T-helper 1 cell treated with Interleukin-12 subunit alpha and Interleukin-12 subunit beta and Interleukin-4 antibody, amounts not matched to agents 30 μg/mL and 1 μg/mL, for 36 hours (primary cell): ENCODE measurements at regions not wholly inside any gene's neighbourhood (a gene's known extent, or its start where the extent isn't known, plus 50 kb on each side); places are given as distances from the start of the nearest gene placed in this dataset.
"Not testable (repeated sequence)": the region's sequence is repeated elsewhere in the genome, so short reads cannot be mapped to it uniquely, and the experiment has no call there.

Source experiments
- H3K27ac Mint-ChIP-seq: one replicate; pipeline ENCODE4 v1.8.0; 2021; ENCODE audit warnings: mild to moderate bottlenecking, mixed read lengths
- H3K27me3 Mint-ChIP-seq: one replicate; pipeline ENCODE4 v1.8.0; 2021; ENCODE audit warnings: low read depth, mixed read lengths
- H3K36me3 Mint-ChIP-seq: one replicate; pipeline ENCODE4 v1.8.0; 2021; ENCODE audit warnings: low read depth, mixed read lengths
- H3K4me1 Mint-ChIP-seq: one replicate; pipeline ENCODE4 v1.8.0; 2021; ENCODE audit warnings: low read depth, mixed read lengths
- H3K4me3 Mint-ChIP-seq: one replicate; pipeline ENCODE4 v1.8.0; 2021; ENCODE audit warnings: mild to moderate bottlenecking, moderate library complexity, mixed read lengths
- H3K9me3 Mint-ChIP-seq: one replicate; pipeline ENCODE4 v1.8.0; 2021; ENCODE audit warnings: mixed read lengths

DNA sequence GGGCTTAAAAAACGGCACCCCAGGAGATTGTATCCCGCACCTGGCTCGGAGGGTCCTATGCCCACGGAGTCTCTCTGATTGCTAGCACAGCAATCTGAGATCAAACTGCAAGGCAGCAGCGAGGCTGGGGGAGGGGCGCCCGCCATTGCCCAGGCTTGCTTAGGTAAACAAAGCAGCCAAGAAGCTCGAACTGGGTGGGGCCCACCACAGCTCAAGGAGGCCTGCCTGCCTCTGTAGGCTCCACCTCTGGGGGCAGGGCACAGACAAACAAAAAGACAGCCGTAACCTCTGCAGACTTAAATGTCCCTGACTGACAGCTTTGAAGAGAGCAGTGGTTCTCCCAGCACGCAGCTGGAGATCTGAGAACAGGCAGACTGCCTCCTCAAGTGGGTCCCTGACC, 601.5 kb upstream of the TBX3 start:
- H3K4me3 Mint-ChIP-seq, H3K36me3 Mint-ChIP-seq, H3K27ac Mint-ChIP-seq, H3K27me3 Mint-ChIP-seq, H3K4me1 Mint-ChIP-seq, H3K9me3 Mint-ChIP-seq: not testable (repeated sequence)

DNA sequence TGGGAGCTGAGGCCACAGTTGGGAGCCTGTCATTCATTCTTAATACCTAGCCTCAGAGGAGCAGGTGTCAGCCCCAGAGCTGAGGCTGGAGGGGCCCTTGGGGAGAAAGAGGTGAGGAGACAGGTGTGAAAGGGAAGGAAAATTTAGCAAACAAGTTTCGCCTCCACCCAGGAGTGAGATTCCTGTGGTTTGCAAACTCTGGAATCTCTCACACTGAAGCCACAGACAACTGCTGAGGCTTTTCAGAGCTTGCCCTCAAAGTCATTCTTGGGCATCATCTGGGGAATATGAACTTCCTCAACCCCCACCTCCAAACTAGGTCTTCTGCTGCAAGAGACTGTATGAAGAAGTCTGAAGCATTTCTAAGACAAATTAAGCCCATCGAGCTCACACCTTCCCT, 589.5 kb upstream of the TBX3 start:
- Mint-ChIP-seq H3K27ac (no peak overlapping the region), H3K9me3 (no peaks in the 10 kb centered on the region), H3K36me3 (no peaks in the 10 kb centered on the region), H3K27me3 (no peaks in the 10 kb centered on the region), H3K4me3 (no peak overlapping the region), H3K4me1 (no peaks in the 10 kb centered on the region)

DNA sequence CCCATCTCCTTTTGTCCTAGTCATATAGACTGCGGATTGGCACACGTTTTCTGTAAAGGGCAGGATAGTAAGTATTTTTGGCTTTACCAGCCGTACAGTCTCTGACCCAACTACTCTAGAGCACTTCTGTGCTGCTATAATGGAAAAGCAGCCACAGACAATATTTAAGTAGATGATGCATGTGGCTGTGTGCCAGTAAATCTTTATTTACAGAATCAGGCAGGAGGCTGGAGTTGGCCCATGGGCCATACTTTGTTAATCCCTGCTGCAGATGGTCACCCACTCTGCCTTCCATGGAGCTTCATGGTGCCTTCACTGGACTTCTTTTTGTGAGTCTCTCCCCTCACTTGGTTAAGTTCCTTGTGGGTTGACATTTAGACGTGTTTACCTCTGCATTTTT, 584.5 kb upstream of the TBX3 start:
- Mint-ChIP-seq H3K4me3 (no peak overlapping the region), H3K36me3 (no peaks in the 10 kb centered on the region), H3K4me1 (no peaks in the 10 kb centered on the region), H3K27ac (no peak overlapping the region), H3K9me3 (peaks cover 7% of the 10 kb centered on the region), H3K27me3 (no peaks in the 10 kb centered on the region)

DNA sequence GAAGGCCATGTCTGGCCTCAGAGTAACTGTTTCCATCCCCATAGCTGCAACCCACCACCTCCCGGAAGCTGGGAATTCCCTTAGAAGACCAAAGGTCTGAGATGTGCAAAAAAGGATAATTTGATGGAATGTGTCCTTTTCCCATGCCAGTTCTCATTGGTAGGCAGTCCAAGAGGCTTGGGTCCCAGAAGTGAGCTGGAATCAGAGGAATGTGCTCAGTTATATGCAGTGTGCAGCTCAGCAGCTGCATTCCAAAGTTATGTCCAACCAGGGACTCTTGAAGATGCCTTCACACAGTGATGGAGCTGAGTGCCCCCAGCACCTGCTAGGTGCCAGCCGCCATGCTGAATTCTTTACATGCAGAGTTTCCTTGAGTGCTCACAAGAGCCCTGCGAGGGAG, 583.9 kb upstream of the TBX3 start:
- Mint-ChIP-seq H3K36me3 (no peaks in the 10 kb centered on the region), H3K27ac (no peak overlapping the region), H3K4me3 (no peak overlapping the region), H3K4me1 (no peaks in the 10 kb centered on the region), H3K9me3 (peaks cover 7% of the 10 kb centered on the region), H3K27me3 (no peaks in the 10 kb centered on the region)

DNA sequence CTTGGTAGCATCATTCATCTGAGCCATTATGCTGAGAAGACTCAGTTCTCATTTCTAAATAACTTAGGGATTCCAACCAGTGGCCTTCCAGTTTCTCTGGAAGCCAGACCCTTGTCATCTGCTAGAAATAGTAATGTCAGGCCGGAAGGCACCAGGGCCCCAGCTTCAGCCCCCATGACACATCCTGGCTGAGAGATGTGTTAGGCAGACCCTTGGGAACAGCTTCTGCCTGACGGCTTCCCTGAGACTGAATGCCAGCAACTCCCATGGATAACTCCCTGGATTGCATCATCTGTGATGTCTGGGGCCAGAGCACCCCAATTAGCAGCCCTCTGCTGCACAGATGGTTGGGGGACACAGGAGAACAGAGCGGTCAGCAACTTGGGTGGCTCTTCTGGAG, 583.5 kb upstream of the TBX3 start:
- Mint-ChIP-seq H3K27me3 (no peaks in the 10 kb centered on the region), H3K9me3 (peaks cover 7% of the 10 kb centered on the region), H3K27ac (no peak overlapping the region), H3K4me1 (no peaks in the 10 kb centered on the region), H3K36me3 (no peaks in the 10 kb centered on the region), H3K4me3 (no peak overlapping the region)

DNA sequence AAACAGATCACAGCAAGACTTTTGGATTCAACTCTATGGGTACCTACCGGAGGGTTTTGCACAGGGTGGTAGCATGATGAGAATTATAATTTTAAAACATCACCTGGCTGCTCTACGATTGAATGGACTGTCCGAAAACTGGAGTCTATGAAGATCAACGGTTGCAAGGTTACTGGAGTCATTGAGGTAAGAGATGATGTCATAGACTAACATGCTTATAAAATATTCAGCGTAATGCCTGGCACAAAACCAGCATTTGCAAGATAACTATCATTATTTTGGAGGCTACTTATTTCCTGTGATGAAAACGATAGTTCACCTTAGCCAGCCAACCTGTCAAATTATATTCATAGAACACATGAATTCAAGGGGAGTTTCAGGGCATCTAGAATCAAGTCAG, 580.6 kb upstream of the TBX3 start:
- H3K27ac Mint-ChIP-seq = no peak overlapping the region
- H3K27me3 Mint-ChIP-seq = no peaks in the 10 kb centered on the region
- H3K36me3 Mint-ChIP-seq = no peaks in the 10 kb centered on the region
- no peaks in the 10 kb centered on the region for H3K4me1 Mint-ChIP-seq
- H3K9me3 Mint-ChIP-seq = peaks cover 7% of the 10 kb centered on the region
- no peak overlapping the region for H3K4me3 Mint-ChIP-seq

DNA sequence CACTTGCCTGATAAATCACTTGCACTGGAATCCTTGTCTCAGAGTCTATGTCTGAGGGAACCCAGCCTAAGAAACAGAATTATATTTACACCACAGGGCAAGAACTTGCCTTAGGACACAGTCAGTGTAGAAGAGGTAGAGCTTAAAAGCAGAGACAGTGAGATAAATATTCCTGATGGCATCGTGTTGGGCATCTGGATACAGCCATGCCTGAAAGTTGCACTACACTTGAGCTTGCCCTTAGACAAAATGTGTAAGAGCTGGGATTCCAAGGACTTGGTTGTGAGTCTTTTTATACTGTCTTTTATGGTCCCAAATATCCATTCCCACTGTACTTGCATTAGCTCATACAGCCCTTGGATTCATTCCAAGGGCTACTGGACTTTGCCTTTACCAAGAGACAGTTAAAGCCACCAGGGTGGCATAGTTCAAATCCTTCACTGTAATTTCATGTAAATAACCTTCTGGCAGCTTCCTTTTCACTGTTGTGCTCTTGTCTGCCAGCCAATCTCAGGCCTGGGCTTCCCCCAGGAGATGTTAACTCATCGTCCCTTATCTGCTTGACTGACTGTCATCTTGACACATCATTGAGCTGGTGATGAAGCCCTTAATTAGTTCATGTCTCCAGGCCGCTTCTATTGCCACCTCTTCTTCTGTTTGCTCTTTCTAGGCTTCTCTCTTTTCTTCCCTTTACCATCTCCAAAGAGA, 577.9 kb upstream of the TBX3 start:
- H3K9me3 Mint-ChIP-seq = peaks cover 4% of the 10 kb centered on the region
- no peaks in the 10 kb centered on the region for H3K36me3 Mint-ChIP-seq
- H3K4me1 Mint-ChIP-seq = no peaks in the 10 kb centered on the region
- H3K27me3 Mint-ChIP-seq = no peaks in the 10 kb centered on the region
- no peak overlapping the region for H3K27ac Mint-ChIP-seq
- H3K4me3 Mint-ChIP-seq = no peak overlapping the region

DNA sequence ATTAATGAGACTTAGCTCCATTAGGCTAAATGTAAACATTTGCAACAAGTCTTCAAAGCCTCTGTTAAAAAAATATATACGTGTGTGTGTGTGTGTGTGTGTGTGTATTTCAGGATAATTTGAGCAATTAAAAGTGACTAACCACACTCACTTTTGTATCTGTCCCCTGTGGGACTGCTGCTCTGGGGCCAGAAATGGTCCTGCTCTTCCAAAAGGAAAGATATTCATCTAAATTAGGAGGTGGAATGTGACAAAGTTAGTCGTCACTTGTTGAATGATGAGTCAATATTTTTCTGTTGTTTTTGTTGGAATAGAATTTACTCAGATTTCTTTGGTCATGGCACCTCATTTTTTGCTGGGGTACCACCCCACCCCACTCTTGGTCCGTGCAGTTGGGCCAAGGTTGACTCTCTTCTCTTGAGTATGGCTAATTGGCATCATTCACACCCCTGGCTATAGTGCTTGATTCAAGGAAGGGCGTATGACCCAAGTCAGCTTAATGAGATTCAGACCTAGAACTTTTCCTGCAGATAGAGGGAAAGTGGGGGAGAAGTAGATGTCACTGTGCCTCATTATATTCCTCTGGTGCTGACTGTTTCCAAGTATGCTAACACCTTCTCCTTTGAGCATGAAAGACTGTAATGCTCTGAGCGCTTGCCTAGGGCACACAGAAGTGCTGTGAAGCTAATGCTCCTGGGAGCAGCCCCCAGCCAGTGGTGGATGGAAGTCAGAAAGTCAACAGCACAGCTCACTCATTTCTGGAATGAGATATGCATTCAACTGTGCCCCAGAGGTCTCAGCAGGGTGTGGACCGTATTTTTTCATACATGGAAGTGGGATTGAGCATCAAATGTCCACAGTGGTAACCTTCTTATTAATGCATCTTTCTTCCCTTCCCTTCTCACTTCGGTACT, 577.0 kb upstream of the TBX3 start:
- H3K27me3 Mint-ChIP-seq = no peaks in the 10 kb centered on the region
- H3K4me1 Mint-ChIP-seq = no peaks in the 10 kb centered on the region
- no peaks in the 10 kb centered on the region for H3K36me3 Mint-ChIP-seq
- H3K4me3 Mint-ChIP-seq = no peak overlapping the region
- H3K27ac Mint-ChIP-seq = no peak overlapping the region
- H3K9me3 Mint-ChIP-seq = no peaks in the 10 kb centered on the region

DNA sequence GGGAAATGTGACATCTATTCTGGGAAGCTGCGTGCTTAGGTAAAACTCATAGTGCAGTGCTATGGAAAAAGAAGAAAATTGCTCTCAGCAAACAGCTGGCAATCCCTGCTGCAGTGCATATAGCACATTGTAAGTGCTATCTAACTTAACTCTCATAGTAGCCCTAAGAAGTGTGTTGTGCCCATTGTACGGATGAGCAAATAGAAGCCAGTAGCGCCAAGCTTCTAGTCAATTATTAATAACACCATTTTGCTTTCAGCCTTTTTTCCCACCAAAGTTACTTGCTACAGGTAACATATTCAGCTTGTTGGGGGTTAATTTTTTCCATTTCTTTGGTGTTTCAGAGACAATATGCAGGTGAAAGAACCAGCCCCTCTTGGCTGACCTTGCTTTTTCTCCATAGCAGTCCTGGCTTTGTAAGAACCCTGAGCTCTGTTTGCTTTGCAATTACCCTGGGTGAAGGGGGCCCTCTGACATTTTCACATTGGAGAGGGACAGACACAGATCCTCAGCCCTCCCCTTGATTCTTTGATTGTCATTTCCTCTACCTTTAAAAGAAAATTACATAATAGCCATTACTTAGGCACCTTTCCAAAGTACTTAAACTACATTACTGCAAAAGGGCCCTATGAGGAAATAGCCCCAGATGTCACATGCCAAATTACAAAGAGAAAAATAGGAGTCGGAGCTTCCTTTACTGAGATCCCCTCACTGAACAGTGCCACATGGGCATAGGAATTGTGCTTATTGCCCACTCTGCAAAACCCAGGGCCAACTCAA, 576.2 kb upstream of the TBX3 start:
- Mint-ChIP-seq H3K9me3 (no peaks in the 10 kb centered on the region), H3K4me1 (no peaks in the 10 kb centered on the region), H3K27me3 (no peaks in the 10 kb centered on the region), H3K27ac (no peak overlapping the region), H3K36me3 (no peaks in the 10 kb centered on the region), H3K4me3 (no peak overlapping the region)

DNA sequence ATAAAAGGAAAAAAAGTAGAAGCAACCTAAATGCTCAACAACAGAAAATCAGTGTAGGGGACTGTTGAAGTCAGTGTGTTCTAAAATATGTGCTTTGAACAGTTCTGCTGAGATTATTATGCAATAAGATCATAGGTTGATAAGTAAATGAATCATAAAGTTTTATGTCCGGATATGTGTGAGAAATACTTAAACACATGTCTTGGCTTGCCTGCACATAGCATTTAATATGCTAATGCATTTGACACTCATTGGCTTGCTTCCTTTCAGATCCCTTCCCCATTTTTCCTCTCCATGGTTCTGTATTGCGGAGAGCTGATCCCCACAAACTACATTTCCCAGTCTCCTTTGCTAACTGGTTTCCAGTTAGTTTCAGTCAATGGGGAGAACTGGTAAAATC, 573.8 kb upstream of the TBX3 start:
- no peaks in the 10 kb centered on the region for H3K27me3 Mint-ChIP-seq
- H3K9me3 Mint-ChIP-seq = no peaks in the 10 kb centered on the region

DNA sequence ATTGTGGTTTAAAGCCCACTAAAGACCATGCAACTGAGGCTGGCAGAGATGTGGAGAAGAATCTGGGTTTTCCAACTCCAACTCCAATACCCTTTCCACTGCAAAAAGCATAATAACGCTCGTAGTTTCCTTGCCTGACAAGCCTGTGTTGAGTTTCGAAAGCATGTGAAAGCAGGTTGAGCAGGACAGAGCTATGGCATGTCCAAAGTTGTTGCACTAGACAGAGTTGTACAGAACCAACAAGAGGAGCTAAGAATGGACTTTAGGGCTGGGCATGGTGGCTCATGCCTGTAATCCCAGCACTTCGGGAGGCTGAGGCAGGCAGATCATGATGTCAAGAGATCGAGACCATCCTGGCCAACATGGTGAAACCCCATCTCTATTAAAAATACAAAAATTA, 572.0 kb upstream of the TBX3 start:
- H3K4me1 Mint-ChIP-seq = no peaks in the 10 kb centered on the region
- no peak overlapping the region for H3K4me3 Mint-ChIP-seq
- no peaks in the 10 kb centered on the region for H3K36me3 Mint-ChIP-seq
- H3K27ac Mint-ChIP-seq = no peak overlapping the region
- H3K27me3 Mint-ChIP-seq = no peaks in the 10 kb centered on the region
- H3K9me3 Mint-ChIP-seq = no peaks in the 10 kb centered on the region

More for the DNA sequence above, 573.8 kb upstream of the TBX3 start:
- Mint-ChIP-seq H3K36me3 (no peaks in the 10 kb centered on the region), H3K4me1 (no peaks in the 10 kb centered on the region), H3K27ac (no peak overlapping the region), H3K4me3 (no peak overlapping the region)

DNA sequence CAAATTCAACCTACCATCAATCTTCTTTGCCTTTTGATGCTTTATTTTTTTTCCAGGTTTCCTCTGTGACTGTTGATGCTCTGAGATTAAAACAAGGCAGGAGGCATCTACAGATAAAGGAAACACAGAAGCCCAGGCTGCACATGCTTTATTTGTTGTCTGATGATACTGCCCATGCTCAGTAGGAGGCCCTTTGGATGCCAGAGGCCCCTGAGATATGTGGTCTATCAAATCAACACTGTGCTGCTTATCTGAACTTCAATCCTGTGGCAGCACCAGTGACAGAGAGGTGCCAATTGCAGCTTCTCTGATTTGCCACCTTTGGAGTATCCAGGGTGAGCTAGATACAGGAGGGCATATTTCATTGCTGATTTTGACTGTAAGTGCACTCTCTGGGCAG, 571.3 kb upstream of the TBX3 start:
- Mint-ChIP-seq H3K27ac (no peak overlapping the region), H3K4me3 (no peak overlapping the region), H3K9me3 (no peaks in the 10 kb centered on the region)

DNA sequence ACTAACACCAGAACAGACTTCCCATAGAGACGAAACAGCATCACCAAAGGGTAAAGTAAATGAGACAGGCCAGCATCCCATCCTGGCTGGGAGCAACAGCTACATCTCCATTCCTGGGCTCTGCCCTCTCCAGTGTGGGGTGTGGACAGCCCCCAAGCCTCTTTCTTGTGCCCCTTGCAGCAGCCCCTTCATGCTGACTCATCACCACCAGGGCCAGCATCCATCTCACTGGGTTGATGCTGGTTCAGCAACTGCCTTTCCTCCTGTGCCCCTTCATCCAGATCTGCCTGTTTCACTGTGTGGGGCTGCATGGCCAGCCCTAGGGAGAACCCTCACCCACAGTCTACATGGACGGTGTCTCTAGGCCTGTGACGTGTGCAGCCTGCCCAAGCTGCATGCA, 569.1 kb upstream of the TBX3 start:
- Mint-ChIP-seq H3K36me3 (no peaks in the 10 kb centered on the region), H3K9me3 (no peaks in the 10 kb centered on the region), H3K4me3 (no peak overlapping the region), H3K27me3 (no peaks in the 10 kb centered on the region), H3K27ac (no peak overlapping the region), H3K4me1 (no peaks in the 10 kb centered on the region)

More for the DNA sequence above, 571.3 kb upstream of the TBX3 start:
- Mint-ChIP-seq H3K36me3 (no peaks in the 10 kb centered on the region), H3K27me3 (no peaks in the 10 kb centered on the region), H3K4me1 (no peaks in the 10 kb centered on the region)

DNA sequence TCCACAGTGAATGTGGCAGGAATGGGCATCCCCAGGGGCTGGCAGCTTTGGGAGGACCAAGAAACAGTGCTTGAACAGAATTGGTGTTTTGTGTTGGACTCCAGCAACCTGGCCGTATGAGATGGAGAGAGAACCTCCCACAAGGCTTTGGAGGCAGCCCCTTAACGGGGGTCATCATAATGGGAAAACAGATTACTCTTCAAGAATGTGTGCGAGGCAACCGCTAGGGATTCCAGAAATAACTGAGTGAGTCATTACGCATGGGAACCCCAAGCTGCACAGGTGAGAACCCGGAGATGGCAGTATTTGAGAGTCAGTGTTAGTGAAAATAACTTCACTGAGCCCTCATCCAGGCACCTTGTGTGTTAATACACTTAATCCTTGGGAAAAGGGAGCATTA, 567.8 kb upstream of the TBX3 start:
- Mint-ChIP-seq H3K4me1 (no peaks in the 10 kb centered on the region), H3K27me3 (no peaks in the 10 kb centered on the region)

More for the DNA sequence above, 567.8 kb upstream of the TBX3 start:
- Mint-ChIP-seq H3K27ac (no peak overlapping the region), H3K9me3 (no peaks in the 10 kb centered on the region), H3K4me3 (no peak overlapping the region), H3K36me3 (no peaks in the 10 kb centered on the region)
